CD4-positive, alpha-beta T cell treated with Interleukin-10 for 1 hour (primary cell): ENCODE measurements at regions not wholly inside any gene's neighbourhood (a gene's known extent, or its start where the extent isn't known, plus 50 kb on each side); places are given as distances from the start of the nearest gene placed in this dataset.
"Not testable (repeated sequence)": the region's sequence is repeated elsewhere in the genome, so short reads cannot be mapped to it uniquely, and the experiment has no call there.

Source experiments
- DNase-seq: peaks from one replicate; pipeline ENCODE4 v3.0.0-alpha.2; 2020

DNA sequence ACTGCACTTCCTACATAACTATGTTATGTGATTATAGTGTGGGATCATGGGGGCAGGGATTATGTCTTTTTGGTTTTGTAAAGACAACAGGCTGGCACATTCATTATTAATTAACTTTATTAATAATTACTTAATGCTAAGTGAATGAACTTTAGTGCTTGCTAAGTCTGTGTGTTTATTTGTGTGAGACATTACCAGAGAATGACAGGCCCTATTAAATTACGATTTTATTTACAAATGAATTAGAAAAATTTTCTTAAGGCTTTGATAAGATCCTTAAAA is 100.9 kb downstream of the CD83 start:
- no peak for DNase-seq

GRCh38 chr6:14221564-14222279 is 104.2 kb downstream of the CD83 start:
- no peak for DNase-seq

DNA sequence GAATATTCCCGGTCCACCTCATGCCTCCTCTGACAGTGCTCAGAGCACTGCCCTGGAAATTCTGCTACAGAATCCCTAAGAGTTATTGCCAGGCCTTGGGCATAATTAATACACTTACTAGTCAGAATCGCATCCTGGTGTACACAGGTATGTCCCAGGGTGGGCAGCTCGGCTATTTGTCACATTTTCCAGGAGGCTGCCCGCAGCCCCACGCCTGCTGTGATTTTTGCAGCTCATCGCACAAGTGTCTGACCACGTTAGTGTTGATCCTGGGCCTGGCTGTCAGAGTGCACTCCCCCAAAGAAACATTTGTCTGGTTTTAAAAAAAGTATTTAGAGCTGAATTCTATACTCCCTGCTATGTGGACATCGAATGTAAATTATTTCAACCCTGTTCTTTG is 105.4 kb downstream of the CD83 start:
- no peak for DNase-seq

DNA sequence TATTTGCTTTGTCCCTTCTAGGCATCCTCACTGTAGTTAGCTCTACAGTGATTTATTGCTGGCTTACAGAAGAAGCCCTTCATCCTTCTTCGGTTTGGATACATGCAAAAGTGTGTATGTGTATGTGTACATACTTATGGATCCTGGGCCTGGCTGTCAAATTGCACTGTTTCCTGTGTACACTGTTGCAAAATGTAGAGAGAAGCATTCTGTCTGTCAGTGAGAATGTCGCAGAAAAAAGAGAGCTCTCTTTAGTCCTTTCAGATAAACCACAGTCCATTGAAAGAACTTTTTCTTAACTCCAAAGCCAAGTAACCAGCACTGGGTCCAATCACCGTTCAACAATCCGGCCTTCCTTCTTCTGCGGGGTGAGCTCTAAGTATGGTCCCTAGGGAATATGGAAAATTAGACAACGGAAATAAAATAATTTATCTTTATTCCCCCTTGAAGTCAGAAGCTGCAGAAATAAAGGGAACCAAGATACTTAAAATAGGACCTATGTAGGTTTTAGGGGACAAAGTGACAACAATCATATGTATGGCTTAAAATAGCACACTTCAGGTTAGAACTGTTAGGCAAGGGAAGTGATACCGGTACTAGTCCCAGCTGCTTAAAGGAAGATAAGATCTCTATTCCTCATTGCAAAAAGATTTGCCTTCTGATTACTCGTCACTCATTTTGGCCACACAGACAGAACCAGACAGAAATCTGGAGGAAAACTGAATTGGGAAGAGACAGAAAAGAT is 107.0 kb downstream of the CD83 start:
- no peak for DNase-seq

GRCh38 chr6:14226051-14226660 is 108.6 kb downstream of the CD83 start:
- DNase-seq = no peak

DNA sequence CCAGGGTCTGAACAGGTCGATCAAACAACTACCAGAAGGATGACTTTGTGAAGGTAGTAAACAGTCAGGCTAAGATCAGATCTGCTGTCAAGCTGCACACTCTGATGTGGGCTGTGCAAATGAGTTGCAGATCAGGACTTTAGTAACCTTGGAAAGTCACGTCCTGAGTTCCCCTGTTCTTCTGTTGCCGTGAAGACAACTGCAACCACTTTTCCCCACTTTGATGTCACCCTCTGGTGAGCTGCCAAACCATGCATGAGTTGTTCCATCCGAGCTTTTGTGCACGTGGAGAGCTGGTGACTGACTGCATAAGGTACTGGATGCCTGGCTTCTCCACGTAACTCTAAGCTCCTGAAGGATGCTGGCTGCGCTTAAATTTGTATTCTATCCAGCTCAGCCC is 111.0 kb downstream of the CD83 start:
- DNase-seq = no peak

DNA sequence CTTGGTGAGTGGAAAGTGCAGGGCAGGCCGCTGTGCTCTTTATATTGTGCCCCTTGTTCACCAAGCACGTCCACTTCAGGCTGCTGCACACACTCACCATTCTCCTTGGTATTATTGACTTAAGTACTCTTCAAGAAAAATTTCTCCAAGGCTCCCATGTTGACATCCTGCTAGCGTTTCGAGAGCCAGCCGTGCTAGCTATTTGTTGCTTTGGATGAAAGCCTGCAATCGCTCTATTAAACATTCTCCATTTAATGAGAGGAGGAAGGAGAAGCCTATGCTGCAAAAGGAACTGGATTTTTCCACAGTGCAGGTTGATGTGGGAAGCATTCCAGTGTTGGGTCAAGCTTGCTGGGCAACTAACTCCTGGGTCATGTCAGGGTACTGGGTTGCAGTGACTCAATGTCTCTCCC is 113.5 kb downstream of the CD83 start:
- DNase-seq = no peak

DNA sequence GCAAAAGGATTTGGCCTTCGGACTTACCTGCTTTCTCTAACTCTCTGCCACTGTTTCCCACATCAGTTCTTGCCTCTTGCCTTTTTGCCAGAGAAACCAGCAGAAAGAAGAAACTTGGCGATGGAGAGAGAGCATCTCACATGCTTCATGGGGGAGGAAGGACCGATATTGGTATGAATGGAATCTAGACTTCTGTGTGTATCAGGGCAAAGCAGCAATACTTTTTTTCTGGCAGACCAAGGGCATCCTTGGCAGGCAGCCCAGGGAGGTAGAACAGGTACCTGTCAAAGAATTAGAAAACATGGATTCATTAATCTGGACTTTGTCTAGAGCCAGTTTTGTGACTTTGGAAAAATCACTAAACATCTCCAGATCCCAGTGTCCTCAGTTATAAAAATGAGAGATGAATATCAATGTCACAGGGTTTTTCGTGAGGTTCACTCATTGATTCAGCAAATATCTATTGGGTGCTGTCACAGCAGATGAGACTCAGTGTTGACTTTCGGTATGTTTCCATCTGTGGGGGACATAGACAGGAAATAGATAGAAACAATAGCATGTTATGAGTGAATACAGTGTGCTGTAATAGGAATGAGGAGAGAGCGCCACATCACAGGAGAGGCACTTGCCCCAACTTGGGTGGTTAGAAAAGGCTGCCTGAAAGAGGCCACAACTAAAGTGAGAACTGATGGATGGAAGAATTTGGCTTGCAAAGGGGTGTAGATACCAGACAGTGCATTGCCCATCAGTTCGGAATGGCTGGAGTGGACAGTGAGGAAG is 114.1 kb downstream of the CD83 start:
- no peak for DNase-seq

- DNase-seq = no peak
Measured at GRCh38 chr6:14232889-14233288, 115.3 kb downstream of the CD83 start.

- DNase-seq = no peak
Measured at GRCh38 chr6:14235653-14236356, 118.2 kb downstream of the CD83 start.

- DNase-seq = no peak
Measured at GRCh38 chr6:14239097-14239496, 121.5 kb downstream of the CD83 start.

DNA sequence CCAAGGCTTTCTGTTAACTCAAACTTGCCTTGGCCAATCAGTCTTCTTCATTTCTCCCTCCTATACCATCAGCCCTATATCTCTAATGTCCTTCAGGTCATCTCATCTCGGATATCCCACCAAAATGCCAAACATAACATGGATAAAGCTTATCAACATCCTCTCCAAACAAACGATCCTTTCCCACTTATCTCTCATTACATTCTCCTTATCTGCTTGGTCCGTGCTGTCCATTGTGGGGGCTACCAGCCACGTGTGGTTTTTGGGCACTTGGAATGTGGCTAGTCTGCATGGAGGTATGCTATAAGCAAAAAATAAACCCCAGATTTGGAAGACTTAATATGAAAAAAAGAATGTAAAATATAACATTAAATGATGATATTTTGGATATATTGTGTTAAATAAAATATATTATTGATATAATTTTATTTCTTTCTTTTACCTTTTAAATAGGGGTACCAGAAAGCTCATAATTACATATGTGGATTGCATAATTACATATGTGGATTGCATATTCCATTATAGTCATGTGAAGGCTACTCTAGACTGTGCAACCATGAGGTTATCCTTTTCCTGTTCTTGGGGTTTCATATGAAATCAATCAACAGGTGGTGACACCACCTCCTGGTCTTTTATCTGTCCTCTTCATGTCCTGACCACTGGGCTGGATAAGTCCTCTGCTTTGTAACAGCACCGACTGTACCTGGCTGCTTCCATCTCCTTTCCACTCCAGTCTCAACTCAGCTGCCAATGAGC is 123.0 kb downstream of the CD83 start:
- no peak for DNase-seq

DNA sequence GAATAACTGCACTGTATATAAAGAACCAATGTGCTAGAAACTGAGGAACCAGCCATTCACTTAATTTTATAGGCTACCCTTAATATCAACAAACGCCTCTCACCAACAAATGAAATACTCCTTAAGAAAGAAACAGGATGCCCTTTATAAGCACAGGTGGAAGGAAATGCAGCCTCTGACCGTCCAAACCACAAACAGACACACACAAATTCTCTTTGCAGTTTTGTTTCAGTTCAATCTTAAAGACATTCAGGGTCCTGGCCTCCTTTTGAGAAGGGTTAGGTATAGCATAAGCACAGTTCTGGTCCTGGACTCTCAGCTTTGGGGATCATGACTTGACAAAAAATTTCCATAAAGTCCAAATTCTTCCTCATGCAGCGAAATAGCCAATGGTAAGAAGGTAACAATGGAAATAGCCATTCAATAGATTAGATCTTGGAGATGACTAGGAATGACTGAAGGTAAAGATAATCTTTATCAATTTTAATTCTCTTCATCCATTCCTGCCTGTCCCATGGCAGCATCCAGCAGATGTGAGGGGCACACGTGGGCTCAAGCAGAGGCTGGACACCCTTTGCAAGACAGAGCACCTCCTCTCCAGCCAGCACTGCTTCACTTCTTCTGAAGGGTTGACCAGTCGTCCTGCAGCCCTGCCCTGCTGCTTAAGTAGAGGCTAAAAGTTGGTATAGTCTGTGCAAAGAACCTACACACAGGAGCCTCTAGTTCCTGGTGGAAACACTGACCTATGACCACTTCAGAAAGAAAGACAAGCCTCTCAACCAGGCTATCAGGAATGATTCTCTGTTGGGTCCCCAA is 123.9 kb downstream of the CD83 start:
- no peak for DNase-seq

DNA sequence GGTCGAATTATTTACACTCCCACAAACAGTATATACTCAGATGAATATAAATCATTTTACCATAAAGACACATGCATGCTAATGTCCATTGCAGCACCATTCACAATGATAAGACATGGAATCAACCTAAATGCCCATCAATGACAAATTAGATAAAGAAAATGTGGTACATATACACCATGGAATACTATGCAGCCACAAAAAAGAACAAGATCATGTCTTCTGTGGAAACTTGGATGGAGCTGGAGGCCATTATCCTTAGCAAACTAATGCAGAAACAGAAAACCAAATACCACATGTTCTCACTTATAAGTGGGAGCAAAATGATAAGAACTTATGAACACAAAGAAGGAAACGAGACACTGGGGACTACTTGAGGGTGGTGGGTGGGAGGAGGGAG is 125.3 kb downstream of the CD83 start:
- not testable (repeated sequence) for DNase-seq

DNA sequence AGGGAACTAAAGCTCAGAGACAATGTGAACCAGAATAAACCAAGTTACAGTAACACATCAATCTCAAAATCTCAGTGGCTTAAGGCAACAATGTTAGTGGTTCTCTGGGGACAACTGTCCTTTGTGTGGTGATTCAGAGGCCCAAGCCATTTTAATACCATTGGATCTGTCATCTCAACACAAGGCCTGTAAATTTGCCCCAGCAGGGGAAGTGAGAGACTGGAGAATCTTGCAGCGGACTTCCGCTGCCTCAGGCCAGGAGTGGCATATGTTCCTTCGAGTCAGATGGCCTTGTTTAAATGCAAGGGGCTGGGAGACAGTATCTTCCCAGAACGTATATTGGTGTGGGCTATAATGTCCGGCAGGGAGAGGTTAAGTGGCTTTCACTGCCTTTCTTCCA is 126.0 kb downstream of the CD83 start:
- no peak for DNase-seq

- DNase-seq = no peak
Measured at GRCh38 chr6:14246876-14247275, 129.3 kb downstream of the CD83 start.

- no peak for DNase-seq
Measured at GRCh38 chr6:14250573-14250972, 133.0 kb downstream of the CD83 start.

- no peak for DNase-seq
Measured at GRCh38 chr6:14252271-14252850, 134.8 kb downstream of the CD83 start.

- no peak for DNase-seq
Measured at GRCh38 chr6:14254505-14254904, 136.9 kb downstream of the CD83 start.

DNA sequence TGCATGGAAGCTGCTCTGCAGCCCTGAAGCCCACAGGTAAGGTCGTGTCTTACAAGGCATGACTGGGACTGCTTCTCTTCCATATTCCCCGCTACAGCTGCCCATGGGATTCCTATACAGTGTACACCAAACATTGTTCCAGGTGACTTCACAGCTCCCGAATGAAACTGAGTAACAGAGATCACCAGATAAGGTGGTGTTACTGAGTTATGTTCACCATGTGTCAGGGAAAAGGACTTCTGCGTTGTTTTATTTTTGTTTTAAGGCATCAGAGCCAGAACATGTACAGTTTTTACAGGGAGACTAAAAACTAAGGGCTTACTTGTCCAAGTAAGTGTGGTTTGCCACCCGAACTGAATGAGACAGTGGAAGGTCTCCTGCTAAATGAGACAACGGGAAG is 138.3 kb downstream of the CD83 start:
- no peak for DNase-seq

GRCh38 chr6:14258117-14258516 is 140.5 kb downstream of the CD83 start:
- DNase-seq = no peak
